ENCODE measurements at regions not wholly inside any gene's neighbourhood (a gene's known extent, or its start where the extent isn't known, plus 50 kb on each side); places are given as distances from the start of the nearest gene placed in this dataset.
A peak's percentile ranks its signal among the peaks of the same experiment; 100 is the strongest.

- Histone ChIP-seq H3K9me3 (no peaks in the 10 kb centered on the region), H3K4me1 (peaks cover 0 to 6% (median 2%) of the 10 kb centered on the region in 4 donors), H3K4me3 (no peak overlapping the region), H3K27ac (no peak overlapping the region), H3K36me3 (no peaks in the 10 kb centered on the region), H3K27me3 (no peaks in the 10 kb centered on the region)
- WGBS, 2 donors (ENCODE audit: low coverage in 1 of 2), result 86% methylated on average over 3 of the region's 3 CpGs; no CpG with 5 or more reads in 1 of the 2 donors
- TF ChIP-seq EP300 (IDR thresholded peaks at IDR 0.05; ENCODE audit: low read depth) (no peak), CTCF (IDR thresholded peaks at IDR 0.05) (no peak), POLR2AphosphoS5 (IDR thresholded peaks at IDR 0.05) (no peak), POLR2A (IDR thresholded peaks at IDR 0.05) (no peak)
- in situ Hi-C loops (cut with MboI; ENCODE audit: low pct_ligation_motif_present in 1 of 4, low pct_unique_long_range_greater_than_20kb in 1 of 4, low sequenced_read_pairs in 3 of 4) (loop anchor here in 2 of 4 donors (10.0 kb wide), 1 partner anchor 256 kb away; no protein-coding TSS in a partner anchor), intact Hi-C loops (cut with DNase I; ENCODE audit: low total_unique reads) (no loop called here)
- DNase-seq, result no peak
Measured at GRCh38 chr15:66860844-66861243, 158.8 kb downstream of the SMAD6 start.

- peak; percentile 4 for DNase-seq
- TF ChIP-seq EP300 (IDR thresholded peaks at IDR 0.05; ENCODE audit: low read depth) (no peak), CTCF (IDR thresholded peaks at IDR 0.05) (no peak), POLR2A (IDR thresholded peaks at IDR 0.05) (no peak), POLR2AphosphoS5 (IDR thresholded peaks at IDR 0.05) (no peak)
Measured at GRCh38 chr15:66862111-66862939, 160.3 kb downstream of the SMAD6 start.

GRCh38 chr15:66862940-66863335 is 160.9 kb downstream of the SMAD6 start:
- no peak for TF ChIP-seq POLR2AphosphoS5 (IDR thresholded peaks at IDR 0.05)
- no peak for TF ChIP-seq EP300 (IDR thresholded peaks at IDR 0.05; ENCODE audit: low read depth)
- no peak for TF ChIP-seq POLR2A (IDR thresholded peaks at IDR 0.05)
- TF ChIP-seq CTCF (IDR thresholded peaks at IDR 0.05), result peak; percentile 85 to 95 (median 92)
- Histone ChIP-seq H3K9me3 (no peaks in the 10 kb centered on the region), H3K27ac (no peak overlapping the region), H3K4me1 (peaks cover 0 to 10% (median 2%) of the 10 kb centered on the region in 4 donors), H3K36me3 (no peaks in the 10 kb centered on the region), H3K27me3 (no peaks in the 10 kb centered on the region), H3K4me3 (no peak overlapping the region)
- in situ Hi-C loops (cut with MboI; ENCODE audit: low pct_ligation_motif_present in 1 of 4, low pct_unique_long_range_greater_than_20kb in 1 of 4, low sequenced_read_pairs in 3 of 4) (loop anchor here in 2 of 4 donors (10.0 kb wide), 1 partner anchor 258 kb away; no protein-coding TSS in a partner anchor), intact Hi-C loops (cut with DNase I; ENCODE audit: low total_unique reads) (no loop called here)
- WGBS, 2 donors (ENCODE audit: low coverage in 1 of 2), result 12% methylated on average over 8 of the region's 9 CpGs; no CpG with 5 or more reads in 1 of the 2 donors
- peak; percentile 87 for DNase-seq

More at GRCh38 chr15:66862111-66862939, 160.3 kb downstream of the SMAD6 start:
- in situ Hi-C loops (cut with MboI; ENCODE audit: low pct_ligation_motif_present in 1 of 4, low pct_unique_long_range_greater_than_20kb in 1 of 4, low sequenced_read_pairs in 3 of 4) (loop anchor here in 2 of 4 donors (10.0 kb wide), 1 partner anchor 258 kb away; no protein-coding TSS in a partner anchor), intact Hi-C loops (cut with DNase I; ENCODE audit: low total_unique reads) (no loop called here)
- H3K4me3 ChIP-seq, result no peak overlapping the region
- no peak overlapping the region for H3K27ac ChIP-seq
- H3K27me3 ChIP-seq, result no peaks in the 10 kb centered on the region
- H3K4me1 ChIP-seq, result peaks cover 0 to 10% (median 2%) of the 10 kb centered on the region in 4 donors
- H3K36me3 ChIP-seq, result no peaks in the 10 kb centered on the region
- WGBS, 2 donors (ENCODE audit: low coverage in 1 of 2), result 85% methylated on average over 10 of the region's 10 CpGs; no CpG with 5 or more reads in 1 of the 2 donors
- no peaks in the 10 kb centered on the region for H3K9me3 ChIP-seq

DNA sequence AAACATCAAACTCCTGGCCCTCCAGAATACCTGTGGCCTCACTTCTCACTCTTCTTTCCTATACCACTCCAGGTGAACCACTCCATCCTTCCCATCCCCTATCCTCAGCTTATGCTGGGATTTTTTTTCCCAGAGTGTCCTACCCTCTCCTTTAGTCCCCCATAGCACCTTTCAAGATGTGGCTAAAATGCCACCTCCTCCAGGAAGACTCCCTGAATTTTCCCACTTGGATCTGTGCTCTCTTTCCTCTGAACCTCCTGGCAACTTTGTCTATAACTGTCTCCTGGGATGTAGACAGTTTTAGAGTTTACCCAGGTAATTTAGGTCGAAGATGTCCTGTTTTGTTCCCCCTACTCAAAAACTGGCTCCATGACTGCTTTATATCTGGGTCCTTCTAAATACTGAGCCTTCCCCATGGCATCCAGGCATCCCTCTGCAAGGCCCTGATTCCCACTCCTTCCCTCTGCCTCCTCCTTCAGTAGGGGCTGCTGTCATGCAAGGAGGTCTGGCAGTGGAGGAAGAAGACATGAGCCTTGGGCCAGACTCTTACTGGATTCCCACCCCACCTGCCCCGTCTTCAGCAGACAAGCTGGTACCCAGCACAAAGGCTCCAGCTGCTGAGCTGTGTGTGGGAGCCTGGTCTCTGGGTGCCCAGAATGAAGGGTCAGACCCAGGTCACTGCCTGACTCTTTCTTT is 161.5 kb downstream of the SMAD6 start:
- peaks cover 0 to 10% (median 2%) of the 10 kb centered on the region in 4 donors for H3K4me1 ChIP-seq
- H3K27me3 ChIP-seq, result no peaks in the 10 kb centered on the region
- no peak overlapping the region for H3K27ac ChIP-seq
- no peaks in the 10 kb centered on the region for H3K36me3 ChIP-seq
- 83% methylated on average over 2 of the region's 2 CpGs; no CpG with 5 or more reads in 1 of the 2 donors for WGBS, 2 donors (ENCODE audit: low coverage in 1 of 2)
- H3K9me3 ChIP-seq, result no peaks in the 10 kb centered on the region
- in situ Hi-C loops (cut with MboI; ENCODE audit: low pct_ligation_motif_present in 1 of 4, low pct_unique_long_range_greater_than_20kb in 1 of 4, low sequenced_read_pairs in 3 of 4), result loop anchor here in 2 of 4 donors (10.0 kb wide), 1 partner anchor 259 kb away; no protein-coding TSS in a partner anchor
- TF ChIP-seq POLR2AphosphoS5 (IDR thresholded peaks at IDR 0.05) (no peak), CTCF (IDR thresholded peaks at IDR 0.05) (no peak), POLR2A (IDR thresholded peaks at IDR 0.05) (no peak), EP300 (IDR thresholded peaks at IDR 0.05; ENCODE audit: low read depth) (no peak)
- no peak overlapping the region for H3K4me3 ChIP-seq
- intact Hi-C loops (cut with DNase I; ENCODE audit: low total_unique reads), result no loop called here
- peak; percentile 1 for DNase-seq

Data from transverse colon (tissue), 4 donors.